ENCODE measurements at regions not wholly inside any gene's neighbourhood (a gene's known extent, or its start where the extent isn't known, plus 50 kb on each side); places are given as distances from the start of the nearest gene placed in this dataset.

DNA sequence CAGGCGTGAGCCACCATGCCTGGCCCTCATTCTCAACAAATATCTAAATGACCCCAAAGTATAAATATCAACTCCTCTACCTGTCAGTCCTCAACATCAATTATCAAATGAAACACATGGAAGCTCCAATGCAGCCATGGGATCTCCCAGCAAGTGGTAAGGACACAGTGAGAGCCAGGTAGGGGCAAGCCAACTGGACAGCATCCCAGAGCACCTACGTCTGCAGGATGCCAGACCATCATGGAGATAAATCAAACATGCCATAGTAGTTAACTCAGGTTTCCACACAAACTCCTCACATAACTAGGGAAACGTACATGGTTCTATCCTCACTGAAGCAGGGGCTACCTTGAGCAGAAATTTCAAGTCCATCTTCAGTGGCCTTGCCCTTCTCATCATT lies 159.9 kb upstream of the MED14 start:
- H3K23ac ChIP-seq (ENCODE audit: insufficient read length, low read depth, low read length), result no peak overlapping the region
- no peak overlapping the region for H2BK12ac ChIP-seq (ENCODE audit: insufficient read length, low read depth, low read length)
- H3K56ac ChIP-seq (ENCODE audit: insufficient read length, low read depth, low read length), result no peak overlapping the region
- no peak overlapping the region for H3T11ph ChIP-seq (ENCODE audit: low read length)
- TF ChIP-seq, protein P1, sequence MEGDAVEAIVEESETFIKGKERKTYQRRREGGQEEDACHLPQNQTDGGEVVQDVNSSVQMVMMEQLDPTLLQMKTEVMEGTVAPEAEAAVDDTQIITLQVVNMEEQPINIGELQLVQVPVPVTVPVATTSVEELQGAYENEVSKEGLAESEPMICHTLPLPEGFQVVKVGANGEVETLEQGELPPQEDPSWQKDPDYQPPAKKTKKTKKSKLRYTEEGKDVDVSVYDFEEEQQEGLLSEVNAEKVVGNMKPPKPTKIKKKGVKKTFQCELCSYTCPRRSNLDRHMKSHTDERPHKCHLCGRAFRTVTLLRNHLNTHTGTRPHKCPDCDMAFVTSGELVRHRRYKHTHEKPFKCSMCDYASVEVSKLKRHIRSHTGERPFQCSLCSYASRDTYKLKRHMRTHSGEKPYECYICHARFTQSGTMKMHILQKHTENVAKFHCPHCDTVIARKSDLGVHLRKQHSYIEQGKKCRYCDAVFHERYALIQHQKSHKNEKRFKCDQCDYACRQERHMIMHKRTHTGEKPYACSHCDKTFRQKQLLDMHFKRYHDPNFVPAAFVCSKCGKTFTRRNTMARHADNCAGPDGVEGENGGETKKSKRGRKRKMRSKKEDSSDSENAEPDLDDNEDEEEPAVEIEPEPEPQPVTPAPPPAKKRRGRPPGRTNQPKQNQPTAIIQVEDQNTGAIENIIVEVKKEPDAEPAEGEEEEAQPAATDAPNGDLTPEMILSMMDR (conservative IDR thresholded peaks at IDR 0.05), result no peak
- no peak overlapping the region for H3K4ac ChIP-seq (ENCODE audit: low read depth, low read length)
- no peak overlapping the region for H3K18ac ChIP-seq (ENCODE audit: insufficient read length, low read depth, low read length)
- Mint-ChIP-seq H3K27me3 (ENCODE audit: low read depth) (no peaks in the 10 kb centered on the region; the same call in 1 of the 2 replicates), H3K9me3 (peaks cover 67 to 75% of the 10 kb centered on the region in 2 experiments), H3K4me1 (peaks cover 16 to 23% of the 10 kb centered on the region in 2 experiments), H3K36me3 (ENCODE audit: insufficient read depth in 1 of 3, low read depth in 3 of 3) (peaks cover 14 to 17% (median 17%) of the 10 kb centered on the region in 3 experiments), H3K27ac (no peak overlapping the region), H3K4me3 (no peak overlapping the region)
- H3K4me1 ChIP-seq (ENCODE audit: insufficient read depth, low read length), result peaks cover 8% of the 10 kb centered on the region; the same call in 1 of the 2 replicates
- H4K91ac ChIP-seq (ENCODE audit: insufficient read length, low read depth, low read length), result no peak overlapping the region
- no peak overlapping the region for H2BK15ac ChIP-seq (ENCODE audit: low read depth, low read length)
- H3K9ac ChIP-seq (ENCODE audit: extremely low read depth, insufficient read length, low read length), result no peak overlapping the region
- H3K23me2 ChIP-seq (ENCODE audit: insufficient read length, low read depth, low read length, poor library complexity, severe bottlenecking), result no peaks in the 10 kb centered on the region
- no peak overlapping the region for H3K4me2 ChIP-seq (ENCODE audit: insufficient read depth, insufficient read length, low read length)
- no peak overlapping the region for H3K14ac ChIP-seq (ENCODE audit: insufficient read depth, low read length)
- H2AK5ac ChIP-seq (ENCODE audit: insufficient read length, low read length), result no peak overlapping the region
- no peak overlapping the region for H2BK20ac ChIP-seq (ENCODE audit: low read depth, low read length, poor library complexity, severe bottlenecking)
- no peaks in the 10 kb centered on the region for H3K79me2 ChIP-seq (ENCODE audit: insufficient read depth, low read length)
- no peak overlapping the region for H4K8ac ChIP-seq (replicated peaks; ENCODE audit: insufficient read length, low read depth, low read length)
- H3K27me3 ChIP-seq (ENCODE audit: insufficient read depth, low read length), result no peaks in the 10 kb centered on the region
- no peak overlapping the region for H4K5ac ChIP-seq (ENCODE audit: insufficient read length, low read depth, low read length)
- no CpG with 5 or more reads among the region's 3 CpGs for WGBS (ENCODE audit: extremely low coverage, insufficient read length, low lambda C conversion rate)
- H2BK120ac ChIP-seq (ENCODE audit: low read depth, low read length, poor library complexity, severe bottlenecking), result no peak overlapping the region
- DNase-seq, result no peak
- H3K79me1 ChIP-seq (ENCODE audit: insufficient read depth, low read depth, low read length, poor library complexity, severe bottlenecking), result no peaks in the 10 kb centered on the region
- no peaks in the 10 kb centered on the region for H4K20me1 ChIP-seq (ENCODE audit: control insufficient read depth, insufficient read depth, insufficient read length)
- H3K27ac ChIP-seq (ENCODE audit: insufficient read length, low read depth, low read length), result no peak overlapping the region
- H2AFZ ChIP-seq (ENCODE audit: low read length), result no peak overlapping the region
- no peak overlapping the region for H2BK5ac ChIP-seq (ENCODE audit: insufficient read length, low read length)
- H3K9me3 ChIP-seq (ENCODE audit: control insufficient read depth, low read depth, low read length), result no peaks in the 10 kb centered on the region
